Loucy (cell line): ENCODE measurements at regions not wholly inside any gene's neighbourhood (a gene's known extent, or its start where the extent isn't known, plus 50 kb on each side); places are given as distances from the start of the nearest gene placed in this dataset.

Experiments used
- H2AFZ ChIP-seq: fragments of 200-600 bp; sonication (generic); 2 replicates; pipeline ENCODE4 v1.6.0; 2016; ENCODE audit warnings: antibody characterized with exemption, mild to moderate bottlenecking, low read length, moderate library complexity
- H3F3A ChIP-seq: fragments of 200-600 bp; 2 replicates; pipeline ENCODE4 v1.6.0; 2016; ENCODE audit warnings: antibody characterized with exemption, low read depth, mild to moderate bottlenecking
- H3K27me3 ChIP-seq: fragments of 200-600 bp; sonication (generic); 2 replicates; pipeline ENCODE4 v1.6.1; 2014; ENCODE audit warnings: low read length, mild to moderate bottlenecking; ENCODE audit not compliant: insufficient read depth, poor library complexity, severe bottlenecking
- H3K36me3 ChIP-seq: fragments of 200-600 bp; sonication (generic); 2 replicates; pipeline ENCODE4 v1.6.1; 2016; ENCODE audit warnings: low read length; ENCODE audit not compliant: insufficient read depth
- H3K4me1 ChIP-seq: fragments of 200-600 bp; sonication (generic); 2 replicates; pipeline ENCODE4 v1.5.1; 2014; ENCODE audit warnings: low read length, mild to moderate bottlenecking; ENCODE audit not compliant: insufficient read depth, poor library complexity, severe bottlenecking
- H3K4me2 ChIP-seq: fragments of 200-600 bp; sonication (generic); 2 replicates; pipeline ENCODE4 v1.6.0; 2014; ENCODE audit warnings: antibody characterized with exemption, low read length, low read depth, mild to moderate bottlenecking; ENCODE audit not compliant: poor library complexity, severe bottlenecking
- H3K4me3 ChIP-seq: fragments of 200-600 bp; sonication (generic); 2 replicates; pipeline ENCODE4 v1.5.1; 2014; ENCODE audit warnings: low read length, mild to moderate bottlenecking, mixed read lengths; ENCODE audit not compliant: poor library complexity, severe bottlenecking
- H3K79me2 ChIP-seq: fragments of 200-600 bp; sonication (generic); 2 replicates; pipeline ENCODE4 v1.6.1; 2014; ENCODE audit warnings: low read length; ENCODE audit not compliant: insufficient read depth
- H3K9ac ChIP-seq: fragments of 200-600 bp; sonication (generic); 2 replicates; pipeline ENCODE4 v1.6.0; 2014; ENCODE audit warnings: mild to moderate bottlenecking, low read depth, low read length, moderate library complexity; ENCODE audit not compliant: poor library complexity, severe bottlenecking
- H3K9me2 ChIP-seq: fragments of 200-600 bp; sonication (generic); replicated peaks from 2 replicates; pipeline ENCODE4 v1.6.1; 2016; ENCODE audit warnings: low read depth, low read length, mixed read lengths
- H3K9me3 ChIP-seq: fragments of 200-600 bp; sonication (generic); 2 replicates; pipeline ENCODE4 v1.6.1; 2014; ENCODE audit warnings: mild to moderate bottlenecking, antibody characterized with exemption, low read length, low read depth; ENCODE audit not compliant: insufficient read depth
- H4K20me1 ChIP-seq: fragments of 200-600 bp; sonication (generic); 2 replicates; pipeline ENCODE4 v1.6.0; 2014; ENCODE audit warnings: antibody characterized with exemption, low read length, mild to moderate bottlenecking; ENCODE audit not compliant: insufficient read depth, poor library complexity, severe bottlenecking
- EZH2phosphoT487 ChIP-seq: fragments of 200-600 bp; IDR thresholded peaks from 2 replicates; pipeline ENCODE4 v1.6.1; 2018; ENCODE audit warnings: antibody characterized with exemption, mild to moderate bottlenecking, moderate library complexity, borderline replicate concordance
- TF ChIP-seq, protein P1 (sequence below): fragments of 200-600 bp; sonication (generic); conservative IDR thresholded peaks from 2 replicates; pipeline ENCODE4 v1.5.1; 2014; ENCODE audit warnings: mild to moderate bottlenecking, antibody characterized with exemption, low read length

DNA sequence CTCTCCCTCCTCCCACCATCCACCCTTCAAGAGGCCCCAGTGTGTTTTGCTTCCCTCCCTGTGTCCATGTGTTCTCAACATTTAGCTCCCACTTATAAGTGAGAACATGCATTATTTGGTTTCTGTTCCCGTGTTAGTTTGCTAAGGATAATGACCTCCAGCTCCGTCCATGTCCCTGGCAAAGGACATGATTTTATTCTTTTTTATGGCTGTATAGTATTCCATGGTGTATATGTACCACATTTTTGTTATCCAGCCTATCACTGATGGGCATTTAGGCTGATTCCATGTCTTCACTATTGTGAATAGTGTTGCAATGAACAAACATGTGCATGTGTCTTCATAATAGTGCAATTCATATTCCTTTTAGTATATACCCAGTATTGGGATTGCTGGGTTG lies 79.7 kb downstream of the MRPL32 start:
- no peak overlapping the region for H3K4me3 ChIP-seq
- H3F3A ChIP-seq: no peaks in the 10 kb centered on the region
- H3K9me3 ChIP-seq: no peaks in the 10 kb centered on the region
- no peak overlapping the region for H3K4me2 ChIP-seq
- no peak overlapping the region for H2AFZ ChIP-seq
- no peaks in the 10 kb centered on the region for H4K20me1 ChIP-seq
- H3K27me3 ChIP-seq: no peaks in the 10 kb centered on the region
- no peaks in the 10 kb centered on the region for H3K9me2 ChIP-seq
- no peak overlapping the region for H3K9ac ChIP-seq
- no peak for TF ChIP-seq EZH2phosphoT487
- TF ChIP-seq, protein P1, sequence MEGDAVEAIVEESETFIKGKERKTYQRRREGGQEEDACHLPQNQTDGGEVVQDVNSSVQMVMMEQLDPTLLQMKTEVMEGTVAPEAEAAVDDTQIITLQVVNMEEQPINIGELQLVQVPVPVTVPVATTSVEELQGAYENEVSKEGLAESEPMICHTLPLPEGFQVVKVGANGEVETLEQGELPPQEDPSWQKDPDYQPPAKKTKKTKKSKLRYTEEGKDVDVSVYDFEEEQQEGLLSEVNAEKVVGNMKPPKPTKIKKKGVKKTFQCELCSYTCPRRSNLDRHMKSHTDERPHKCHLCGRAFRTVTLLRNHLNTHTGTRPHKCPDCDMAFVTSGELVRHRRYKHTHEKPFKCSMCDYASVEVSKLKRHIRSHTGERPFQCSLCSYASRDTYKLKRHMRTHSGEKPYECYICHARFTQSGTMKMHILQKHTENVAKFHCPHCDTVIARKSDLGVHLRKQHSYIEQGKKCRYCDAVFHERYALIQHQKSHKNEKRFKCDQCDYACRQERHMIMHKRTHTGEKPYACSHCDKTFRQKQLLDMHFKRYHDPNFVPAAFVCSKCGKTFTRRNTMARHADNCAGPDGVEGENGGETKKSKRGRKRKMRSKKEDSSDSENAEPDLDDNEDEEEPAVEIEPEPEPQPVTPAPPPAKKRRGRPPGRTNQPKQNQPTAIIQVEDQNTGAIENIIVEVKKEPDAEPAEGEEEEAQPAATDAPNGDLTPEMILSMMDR: no peak
- H3K79me2 ChIP-seq: no peaks in the 10 kb centered on the region
- H3K36me3 ChIP-seq: no peaks in the 10 kb centered on the region
- H3K4me1 ChIP-seq: no peaks in the 10 kb centered on the region

DNA sequence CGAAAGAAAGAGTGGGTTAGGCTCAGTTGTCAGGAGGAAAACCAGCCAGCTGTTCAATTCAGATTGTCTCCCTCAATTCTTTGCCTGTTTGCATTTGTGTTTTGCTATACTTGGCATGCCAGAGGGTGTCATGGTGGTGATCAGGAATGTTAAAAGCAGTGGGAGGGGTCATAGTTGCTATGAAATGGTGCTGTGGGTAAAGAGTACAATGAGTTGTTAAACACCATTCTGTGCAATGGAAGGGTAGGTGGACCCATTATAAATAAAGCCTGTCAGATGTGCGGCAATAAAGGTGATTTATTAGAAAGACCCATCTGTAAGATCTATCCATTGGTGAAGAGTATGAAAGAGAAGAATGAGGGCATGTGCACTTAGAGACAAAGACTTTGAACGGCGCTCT lies 82.2 kb downstream of the MRPL32 start:
- Histone ChIP-seq H3K79me2 (no peaks in the 10 kb centered on the region), H3K4me1 (no peaks in the 10 kb centered on the region), H3K4me3 (no peak overlapping the region), H3K4me2 (no peak overlapping the region), H3K36me3 (no peaks in the 10 kb centered on the region), H3K27me3 (no peaks in the 10 kb centered on the region), H3K9ac (no peak overlapping the region), H3F3A (no peaks in the 10 kb centered on the region), H3K9me3 (no peaks in the 10 kb centered on the region), H2AFZ (no peak overlapping the region), H3K9me2 (no peaks in the 10 kb centered on the region), H4K20me1 (no peaks in the 10 kb centered on the region)
- no peak for TF ChIP-seq EZH2phosphoT487
- TF ChIP-seq, protein P1: no peak

DNA sequence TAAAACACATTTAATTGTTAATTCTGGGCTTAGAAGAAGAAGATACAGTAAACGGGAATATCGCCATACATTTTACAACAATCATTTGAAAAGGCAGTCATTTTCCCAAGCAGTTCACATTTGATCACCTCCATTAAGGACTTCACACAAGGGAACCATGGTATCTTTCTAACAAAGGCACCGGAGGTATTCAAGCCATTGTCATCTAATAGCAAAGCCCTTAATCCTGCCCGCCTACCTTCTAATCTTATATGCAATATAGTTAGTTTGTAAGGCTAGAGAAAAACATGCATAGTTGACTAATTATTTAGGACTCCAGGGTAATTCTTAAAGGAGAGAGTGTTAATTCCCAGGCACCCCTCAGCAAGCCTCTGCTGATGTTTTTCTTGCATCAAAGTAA lies 83.1 kb downstream of the MRPL32 start:
- no peaks in the 10 kb centered on the region for H3K79me2 ChIP-seq
- H3F3A ChIP-seq: no peaks in the 10 kb centered on the region
- no peak overlapping the region for H2AFZ ChIP-seq
- no peaks in the 10 kb centered on the region for H3K9me2 ChIP-seq
- H3K36me3 ChIP-seq: no peaks in the 10 kb centered on the region
- no peak overlapping the region for H3K4me2 ChIP-seq
- H3K27me3 ChIP-seq: no peaks in the 10 kb centered on the region
- H3K9me3 ChIP-seq: no peaks in the 10 kb centered on the region
- H3K4me1 ChIP-seq: no peaks in the 10 kb centered on the region
- TF ChIP-seq, protein P1: no peak
- TF ChIP-seq EZH2phosphoT487: no peak
- H3K9ac ChIP-seq: no peak overlapping the region
- no peaks in the 10 kb centered on the region for H4K20me1 ChIP-seq
- no peak overlapping the region for H3K4me3 ChIP-seq
